ENCODE measurements at regions not wholly inside any gene's neighbourhood (a gene's known extent, or its start where the extent isn't known, plus 50 kb on each side); places are given as distances from the start of the nearest gene placed in this dataset.

- Histone ChIP-seq H3K4me2 (ENCODE audit: insufficient read depth, low read length) (no peak overlapping the region), H3K79me2 (ENCODE audit: control insufficient read depth, insufficient read depth, low read length) (no peaks in the 10 kb centered on the region), H4K20me1 (replicated peaks; ENCODE audit: control insufficient read depth, extremely low read depth, insufficient read depth, low read length) (no peaks in the 10 kb centered on the region), H3K9me3 (replicated peaks; ENCODE audit: control insufficient read depth, insufficient read depth, low read length) (no peaks in the 10 kb centered on the region), H3K27me3 (ENCODE audit: control insufficient read depth in 2 of 2, insufficient read depth in 2 of 2, low read length in 2 of 2) (no peaks in the 10 kb centered on the region), H2AFZ (ENCODE audit: low read depth, low read length) (no peak overlapping the region), H3K4me1 (ENCODE audit: control insufficient read depth, extremely low read depth, insufficient read depth, low read length) (peaks cover 21% of the 10 kb centered on the region), H3K9ac (replicated peaks; ENCODE audit: extremely low read depth, insufficient read depth, low read length) (peak overlapping the region; percentile 23), H3K27ac (ENCODE audit: insufficient read depth, low read depth, low read length) (no peak overlapping the region), H3K4me3 (replicated peaks in 1 of 3; ENCODE audit: insufficient read depth in 1 of 3, low read depth in 1 of 3, low read length in 3 of 3) (no peak overlapping the region), H3K9me1 (replicated peaks; ENCODE audit: control insufficient read depth, extremely low read depth, insufficient read depth, low read length) (no peaks in the 10 kb centered on the region), H3K36me3 (ENCODE audit: control insufficient read depth in 2 of 2, extremely low read depth in 1 of 2, insufficient read depth in 2 of 2, low read length in 2 of 2) (peaks cover 0 to 2% of the 10 kb centered on the region in 2 experiments)
- no peak for TF ChIP-seq EZH2 (IDR thresholded peaks at IDR 0.05; ENCODE audit: borderline replicate concordance, low read depth, low read length, severe bottlenecking)
- no peak for TF ChIP-seq JUN (IDR thresholded peaks at IDR 0.05; ENCODE audit: borderline replicate concordance, insufficient read depth, insufficient read length, low read depth)
- no peak for TF ChIP-seq FOS (IDR thresholded peaks at IDR 0.05; ENCODE audit: borderline replicate concordance, insufficient read depth, low read length)
- FAIRE-seq (no peak), DNase-seq (ENCODE audit: low read depth, low spot score) (no peak)
- no TSS peak for BruUV-seq (replicated peaks)
- dilution Hi-C loops (cut with MboI; ENCODE audit: extremely low pct_ligation_motif_present, low sequenced_read_pairs): no loop called here
- CTCF ChIA-PET: interaction anchor here (1.4 to 4.1 kb wide), 3 partner anchors 8 to 359 kb away, joined by 6 to 24 read pairs (median 7); no protein-coding TSS in a partner anchor
- intact Hi-C loops (cut with micrococcal nuclease): loop anchor here (2.0 kb wide), 2 partner anchors 71 to 85 kb away; no protein-coding TSS in a partner anchor
- POLR2A ChIA-PET: interaction anchor here (2.2 kb wide), 1 partner anchor 320 kb away, joined by 24 read pairs; the partner anchor contains the start of gene IER5L
These were observed 123.0 kb downstream of the C9orf50 start for GRCh38 chr9:129497813-129498450.

GRCh38 chr9:129497005-129497812 lies 123.7 kb downstream of the C9orf50 start:
- Histone ChIP-seq H3K9ac (replicated peaks; ENCODE audit: extremely low read depth, insufficient read depth, low read length) (peak overlapping the region; percentile 82), H3K36me3 (ENCODE audit: control insufficient read depth in 2 of 2, extremely low read depth in 1 of 2, insufficient read depth in 2 of 2, low read length in 2 of 2) (peaks cover 0 to 2% of the 10 kb centered on the region in 2 experiments), H3K4me1 (ENCODE audit: control insufficient read depth, extremely low read depth, insufficient read depth, low read length) (peaks cover 21% of the 10 kb centered on the region), H2AFZ (ENCODE audit: low read depth, low read length) (peak overlapping the region; percentile 39), H3K79me2 (ENCODE audit: control insufficient read depth, insufficient read depth, low read length) (no peaks in the 10 kb centered on the region), H3K27ac (ENCODE audit: insufficient read depth, low read depth, low read length) (peak overlapping the region; percentile 72), H3K4me2 (ENCODE audit: insufficient read depth, low read length) (peak overlapping the region; percentile 28), H3K4me3 (replicated peaks in 1 of 3; ENCODE audit: insufficient read depth in 1 of 3, low read depth in 1 of 3, low read length in 3 of 3) (peak overlapping the region; percentile 26 to 55 (median 40)), H3K27me3 (ENCODE audit: control insufficient read depth in 2 of 2, insufficient read depth in 2 of 2, low read length in 2 of 2) (no peaks in the 10 kb centered on the region), H3K9me1 (replicated peaks; ENCODE audit: control insufficient read depth, extremely low read depth, insufficient read depth, low read length) (no peaks in the 10 kb centered on the region), H4K20me1 (replicated peaks; ENCODE audit: control insufficient read depth, extremely low read depth, insufficient read depth, low read length) (no peaks in the 10 kb centered on the region), H3K9me3 (replicated peaks; ENCODE audit: control insufficient read depth, insufficient read depth, low read length) (no peaks in the 10 kb centered on the region)
- ChIA-PET POLR2A (interaction anchor here (0.7 to 2.2 kb wide), 11 partner anchors 10 to 357 kb away, joined by 3 to 24 read pairs (median 6); partner anchors contain the start of gene IER5L), CTCF (interaction anchor here (0.7 to 4.1 kb wide), 15 partner anchors 9 to 365 kb away, joined by 3 to 24 read pairs (median 4); partner anchors contain the start of gene IER5L)
- no peak for FAIRE-seq
- DNase-seq (ENCODE audit: low read depth, low spot score): peak; percentile 15
- TF ChIP-seq JUN (IDR thresholded peaks at IDR 0.05; ENCODE audit: borderline replicate concordance, insufficient read depth, insufficient read length, low read depth): no peak
- TF ChIP-seq POLR2A (IDR thresholded peaks at IDR 0.05; ENCODE audit: low read depth, low read length): peak; percentile 56
- BruUV-seq (replicated peaks): no TSS peak
- dilution Hi-C loops (cut with MboI; ENCODE audit: extremely low pct_ligation_motif_present, low sequenced_read_pairs): no loop called here
- intact Hi-C loops (cut with micrococcal nuclease): loop anchor here (2.0 kb wide), 2 partner anchors 72 to 84 kb away; no protein-coding TSS in a partner anchor

All from endothelial cell of umbilical vein (primary cell).